T-helper 9 cell (primary cell): ENCODE measurements at regions not wholly inside any gene's neighbourhood (a gene's known extent, or its start where the extent isn't known, plus 50 kb on each side); places are given as distances from the start of the nearest gene placed in this dataset.

Experiments
- DNase-seq: peaks from one replicate; pipeline ENCODE4 v3.0.0-alpha.2; 2020

- DNase-seq: no peak
Measured at GRCh38 chr2:7777668-7778067, 860.5 kb downstream of the RNF144A start.

DNA sequence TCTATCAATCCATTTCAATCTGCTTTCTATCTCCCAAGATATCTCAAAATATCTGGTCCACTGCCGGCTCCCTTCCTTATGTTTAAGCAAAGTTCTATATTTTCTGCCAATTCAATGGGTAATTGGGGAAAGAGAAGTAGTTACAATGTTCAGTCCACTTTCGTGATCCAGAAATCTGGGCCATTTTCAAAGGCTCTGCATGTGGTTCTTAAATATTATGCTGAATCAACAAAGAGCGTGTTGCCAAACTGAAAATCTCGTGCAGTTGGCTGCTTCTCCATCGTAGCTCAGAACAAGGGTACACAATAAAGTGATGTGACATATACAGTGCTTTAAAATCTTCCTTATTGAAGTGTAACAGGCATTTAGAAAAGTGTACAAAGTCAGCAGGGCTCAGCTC, 863.1 kb downstream of the RNF144A start:
- no peak for DNase-seq

- DNase-seq: no peak
Measured at GRCh38 chr2:7785700-7786099, 868.5 kb downstream of the RNF144A start.

GRCh38 chr2:7788736-7789135, 871.5 kb downstream of the RNF144A start:
- DNase-seq: no peak

GRCh38 chr2:7792031-7792651, 874.9 kb downstream of the RNF144A start:
- no peak for DNase-seq

DNA sequence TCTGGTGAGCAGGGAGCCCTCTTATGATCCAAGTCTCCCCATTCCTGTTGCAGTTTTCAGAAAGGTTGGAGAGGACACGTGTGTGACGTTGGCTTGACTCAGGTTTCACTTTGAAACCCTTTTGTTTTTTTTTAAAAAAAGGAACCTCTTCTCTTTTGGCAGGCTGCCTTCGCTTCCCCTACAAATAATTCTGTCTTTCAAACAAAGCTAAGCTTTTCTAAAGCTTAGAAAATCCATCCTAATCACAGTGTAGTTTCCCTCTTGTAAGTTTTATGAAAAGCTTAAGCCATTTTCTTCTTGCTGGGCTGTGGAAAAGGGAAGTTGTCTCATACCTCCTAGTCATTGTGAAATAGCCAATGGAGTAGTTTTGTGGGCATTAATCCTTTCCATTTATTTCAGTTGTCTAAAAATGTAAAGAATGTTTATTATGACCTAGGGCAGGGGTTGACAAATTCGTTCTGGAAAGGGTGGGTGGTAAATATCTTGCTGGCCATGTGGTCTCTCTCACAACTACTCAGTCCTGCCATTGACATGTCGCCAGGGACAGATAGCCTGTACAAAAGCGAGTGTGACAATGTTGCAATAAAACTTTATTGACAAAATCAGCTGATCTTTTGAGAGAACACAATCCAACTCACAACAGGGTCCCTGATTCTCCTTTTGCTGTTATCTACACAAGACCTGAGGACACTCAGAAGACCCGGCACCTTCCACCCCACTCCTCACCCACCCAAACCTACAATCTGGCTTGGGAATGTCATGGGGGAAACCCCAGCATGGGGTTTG, 878.8 kb downstream of the RNF144A start:
- no peak for DNase-seq

GRCh38 chr2:7800031-7800430, 881.8 kb upstream of the ID2 start:
- DNase-seq: no peak

DNA sequence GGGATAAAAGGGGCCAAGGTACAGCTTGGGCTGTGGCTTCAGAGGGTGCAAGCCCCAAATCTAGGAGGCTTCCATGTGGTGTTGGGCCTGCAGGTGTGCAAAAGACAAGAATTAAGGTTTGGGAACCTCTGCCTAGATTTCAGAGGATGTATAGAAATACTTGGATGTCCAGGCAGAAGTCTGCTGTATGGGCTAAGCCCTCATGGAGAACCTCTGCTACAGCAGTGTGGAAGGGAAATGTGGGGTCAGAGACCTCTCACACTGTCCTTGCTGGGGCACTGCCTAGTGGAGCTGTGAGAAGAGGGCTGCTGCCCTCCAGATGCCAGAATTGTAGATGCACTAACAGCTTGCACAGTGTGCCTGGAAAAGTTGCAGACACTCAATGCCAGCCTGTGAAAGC, 880.6 kb upstream of the ID2 start:
- no peak for DNase-seq

- DNase-seq: no peak
Measured at GRCh38 chr2:7803515-7803914, 878.3 kb upstream of the ID2 start.

DNA sequence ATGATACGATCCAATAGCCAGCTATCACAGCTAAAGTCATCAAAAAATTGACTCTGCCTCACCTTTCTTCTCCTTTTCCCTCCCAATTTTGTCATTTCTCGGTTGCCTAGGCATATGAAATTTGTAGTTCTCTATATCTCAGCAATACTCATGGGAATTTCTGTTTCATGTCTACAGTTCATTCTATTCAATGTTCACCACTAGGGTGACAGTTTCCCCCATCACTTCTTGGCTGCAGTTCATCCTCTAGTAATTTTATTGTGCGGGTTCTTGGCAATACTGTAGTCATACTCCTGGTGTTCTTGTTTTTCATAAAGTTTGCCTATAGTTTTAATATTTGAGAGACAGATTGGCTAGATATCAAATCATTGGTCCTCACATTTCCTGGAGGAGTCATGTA, 872.2 kb upstream of the ID2 start:
- DNase-seq: no peak

GRCh38 chr2:7811073-7811472, 870.8 kb upstream of the ID2 start:
- DNase-seq: no peak

DNA sequence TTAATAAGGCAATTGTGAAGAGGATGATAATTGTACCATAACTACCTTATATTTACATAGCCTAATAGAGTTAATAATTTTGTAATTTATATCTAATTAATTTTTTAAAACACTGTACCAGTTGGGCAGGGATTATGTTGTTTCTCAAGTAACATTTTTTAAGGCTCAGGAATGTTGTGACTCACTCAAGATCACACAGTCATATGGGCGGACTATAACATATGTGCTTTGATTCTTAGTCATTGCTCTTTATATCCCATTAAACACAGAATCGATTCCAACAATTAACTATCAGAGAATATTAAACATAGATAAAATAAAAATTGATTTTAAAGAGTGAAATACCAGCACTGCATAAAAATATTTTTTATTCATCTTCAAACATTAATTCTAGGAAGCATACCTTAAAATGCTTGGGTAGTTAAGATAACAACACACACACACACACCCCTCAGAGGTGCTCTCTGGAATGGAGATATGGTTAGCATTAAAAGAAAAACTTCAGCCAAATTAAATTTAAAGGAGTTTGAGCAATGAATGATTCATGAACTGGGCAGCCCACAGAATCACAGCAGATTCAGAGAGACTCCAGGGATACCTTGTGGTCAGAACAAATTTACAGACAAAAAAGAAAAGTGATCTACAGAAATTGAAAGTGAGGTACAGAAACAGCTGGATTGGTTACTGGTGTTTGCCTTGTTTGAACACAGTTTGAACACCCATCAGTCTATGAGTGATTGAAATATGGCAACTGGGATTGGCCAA, 869.4 kb upstream of the ID2 start:
- no peak for DNase-seq

DNA sequence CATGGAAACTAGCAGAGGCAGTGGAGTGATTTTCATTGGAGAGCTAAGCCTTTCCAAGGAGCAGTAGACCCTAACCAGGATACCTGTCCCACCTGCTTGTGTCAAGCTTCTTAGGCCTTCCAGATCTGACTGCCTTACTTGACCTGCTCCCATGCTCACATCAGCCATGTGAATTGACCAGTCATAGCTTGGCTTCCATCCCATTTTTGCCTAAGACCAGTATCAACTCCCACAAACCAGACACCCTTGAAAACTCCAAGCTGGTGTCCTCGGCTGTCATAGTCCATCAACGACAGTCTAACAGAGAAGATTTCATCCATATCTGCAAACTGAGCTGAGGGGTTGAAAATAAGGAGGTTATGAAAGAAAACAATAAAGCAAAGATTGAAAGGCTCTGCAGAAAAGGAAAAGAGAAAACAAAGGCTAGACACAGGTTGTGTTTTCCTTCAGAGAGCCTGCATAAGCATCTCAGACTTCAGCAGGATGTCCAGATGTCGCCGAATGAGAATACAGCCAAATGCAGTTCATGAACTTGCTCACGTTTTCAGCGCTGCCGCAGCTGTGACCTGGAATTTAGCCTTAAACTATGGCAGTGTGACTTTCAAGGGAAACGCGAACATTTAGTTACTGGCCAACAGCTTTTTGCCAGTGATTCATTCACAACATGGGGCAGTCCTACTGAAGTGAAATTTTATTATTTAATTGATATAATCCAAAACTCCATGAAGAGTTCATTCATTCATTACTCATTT, 868.1 kb upstream of the ID2 start:
- no peak for DNase-seq

DNA sequence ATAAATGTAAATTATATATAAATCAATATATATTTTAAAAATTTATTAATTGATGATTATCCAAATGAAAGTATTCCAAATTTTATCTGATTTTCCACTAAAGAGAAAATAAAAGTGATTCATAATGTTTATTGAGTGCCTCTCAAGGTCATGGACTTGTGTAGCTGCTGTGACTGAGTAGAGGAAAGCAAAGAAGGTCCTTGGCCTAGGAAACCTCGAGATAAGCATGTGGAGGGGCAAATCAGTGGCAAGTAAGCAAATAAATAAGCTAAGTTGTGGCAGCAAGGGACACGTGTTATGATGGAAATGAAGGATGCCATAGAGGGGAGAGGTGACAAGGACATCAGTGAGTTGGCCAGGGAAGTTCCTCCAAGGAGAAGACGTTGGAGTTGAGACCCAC, 866.1 kb upstream of the ID2 start:
- no peak for DNase-seq

DNA sequence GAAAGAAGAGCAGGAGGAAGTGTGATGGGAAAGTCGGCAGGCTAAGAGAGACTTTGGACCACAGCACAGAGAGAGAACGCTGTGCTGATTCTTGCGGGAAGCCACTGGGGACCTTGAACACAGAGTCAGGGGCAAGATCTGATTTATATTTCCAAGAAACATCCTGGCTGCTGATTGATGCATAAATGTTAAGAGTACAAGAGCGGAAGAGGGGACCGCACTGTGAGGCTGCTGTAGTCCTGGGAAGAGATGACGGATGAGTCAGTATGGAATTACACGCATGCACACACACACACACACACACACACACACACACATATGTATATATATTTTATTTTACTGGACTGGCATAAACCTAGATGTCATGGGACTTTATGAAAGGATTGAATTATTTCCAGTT, 865.6 kb upstream of the ID2 start:
- DNase-seq: no peak

- DNase-seq: no peak
Measured at GRCh38 chr2:7816944-7817343, 864.9 kb upstream of the ID2 start.

DNA sequence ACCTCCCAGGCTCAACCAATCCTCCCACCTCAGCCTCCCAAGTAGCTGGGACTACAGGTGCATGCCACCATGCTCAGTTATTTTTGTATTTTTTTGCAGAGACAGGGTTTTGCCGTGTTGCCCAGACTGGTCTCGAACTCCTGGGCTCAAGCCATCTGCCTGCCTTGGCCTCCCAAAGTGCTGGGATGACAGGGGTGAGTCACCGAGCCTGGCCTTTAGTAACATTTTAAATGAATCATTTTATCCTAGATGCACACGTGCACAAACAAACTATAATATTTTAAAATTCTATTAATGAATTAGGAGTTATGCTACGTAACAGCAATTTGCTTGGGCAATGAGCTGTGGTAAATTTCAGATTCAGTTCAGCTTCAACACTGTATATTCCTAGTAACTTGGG, 862.5 kb upstream of the ID2 start:
- no peak for DNase-seq

DNA sequence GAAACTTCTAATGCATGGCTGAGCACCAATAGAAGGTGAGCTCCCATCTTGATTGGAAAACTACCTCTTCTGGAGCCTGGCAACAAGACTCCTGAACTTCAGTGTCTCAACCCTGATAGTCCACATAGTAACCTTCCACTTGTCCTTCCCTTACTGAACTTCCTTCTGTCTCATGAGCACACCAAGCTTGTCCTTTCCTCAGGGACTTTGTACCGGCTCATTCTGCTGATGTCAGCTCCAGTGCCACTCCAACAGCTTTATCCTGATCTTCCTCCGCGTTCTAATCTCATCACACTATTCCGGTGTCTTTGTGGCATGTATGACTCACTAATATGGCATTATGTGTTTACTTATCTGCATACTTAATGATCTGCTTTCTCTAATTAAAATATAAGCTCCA, 862.0 kb upstream of the ID2 start:
- no peak for DNase-seq

- DNase-seq: no peak
Measured at GRCh38 chr2:7824211-7824610, 857.6 kb upstream of the ID2 start.

DNA sequence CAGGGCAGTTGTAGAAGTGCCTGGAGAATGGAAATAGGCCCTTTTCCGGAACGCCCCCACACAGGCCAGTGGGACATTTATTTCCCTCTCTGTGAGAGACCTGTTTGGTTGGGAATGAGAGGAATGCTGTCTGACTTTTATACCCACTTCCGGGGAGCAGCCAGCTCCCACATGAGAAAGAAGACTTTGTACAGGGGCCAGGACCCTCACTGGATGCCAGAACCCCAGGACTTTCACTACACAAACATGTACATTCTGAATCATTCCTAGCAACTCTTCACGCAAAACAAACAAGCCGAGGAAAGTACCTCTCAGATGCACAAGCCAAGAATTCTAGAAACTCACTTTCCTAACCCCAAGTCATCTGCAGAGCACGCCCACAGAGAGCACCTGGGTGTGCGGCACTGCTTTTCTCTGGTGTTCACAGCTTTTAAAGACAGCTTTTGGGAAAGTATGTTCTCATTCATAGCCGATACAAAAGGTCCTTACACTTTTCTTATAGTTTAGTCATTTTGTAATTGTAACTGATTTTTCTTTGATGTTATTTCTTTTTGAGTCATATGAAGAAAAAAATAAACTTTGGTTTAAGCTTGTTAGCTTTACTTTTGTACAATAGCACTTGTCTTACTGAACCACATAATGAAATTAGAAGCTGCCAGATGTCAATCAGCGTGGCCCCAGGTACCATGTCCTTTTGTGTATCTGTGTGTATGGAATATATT, 856.1 kb upstream of the ID2 start:
- DNase-seq: no peak

- no peak for DNase-seq
Measured at GRCh38 chr2:7826656-7827055, 855.2 kb upstream of the ID2 start.

DNA sequence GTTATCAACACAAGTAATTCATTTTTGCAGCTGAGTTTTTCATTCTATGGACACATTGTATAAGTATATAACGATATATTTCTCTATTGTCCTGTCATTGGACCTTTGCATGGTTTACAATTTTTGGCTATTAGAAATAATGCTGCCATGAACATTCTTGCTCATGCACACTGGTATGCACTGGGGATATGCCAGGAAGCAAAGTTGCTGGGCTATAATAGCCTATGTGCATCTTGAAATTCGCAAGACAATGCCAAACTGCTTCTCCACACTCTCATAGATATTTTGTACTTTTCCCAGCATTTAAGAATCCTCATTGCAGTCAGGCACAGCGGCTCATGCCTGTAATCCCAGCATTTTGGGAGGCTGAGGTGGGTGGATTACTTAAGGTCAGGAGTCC, 852.6 kb upstream of the ID2 start:
- no peak for DNase-seq

GRCh38 chr2:7830616-7831015, 851.2 kb upstream of the ID2 start:
- no peak for DNase-seq
